HG03432 (cell line): ENCODE measurements at regions not wholly inside any gene's neighbourhood (a gene's known extent, or its start where the extent isn't known, plus 50 kb on each side); places are given as distances from the start of the nearest gene placed in this dataset.
"Not testable (repeated sequence)": the region's sequence is repeated elsewhere in the genome, so short reads cannot be mapped to it uniquely, and the experiment has no call there.

ENCODE experiments used
- ATAC-seq: cut with Tn5 transposase; IDR thresholded peaks from one replicate; pipeline ENCODE4 v1.9.1; 2021; ENCODE audit warnings: mild to moderate bottlenecking, moderate library complexity; ENCODE audit not compliant: unreplicated experiment

- no peak for ATAC-seq
These were observed 74.6 kb upstream of the NEIL3 start for GRCh38 chr4:177235026-177235425.

- no peak for ATAC-seq
These were observed 72.8 kb upstream of the NEIL3 start for GRCh38 chr4:177236886-177237285.

GRCh38 chr4:177237291-177237690 lies 72.4 kb upstream of the NEIL3 start:
- ATAC-seq: no peak

- no peak for ATAC-seq
These were observed 70.2 kb upstream of the NEIL3 start for GRCh38 chr4:177239477-177239876.

GRCh38 chr4:177239878-177240277 lies 69.8 kb upstream of the NEIL3 start:
- no peak for ATAC-seq

GRCh38 chr4:177242651-177243286 lies 66.9 kb upstream of the NEIL3 start:
- ATAC-seq: no peak

GRCh38 chr4:177246641-177247584 lies 62.8 kb upstream of the NEIL3 start:
- ATAC-seq: no peak

- ATAC-seq: peak; percentile 99
These were observed 59.5 kb upstream of the NEIL3 start for GRCh38 chr4:177250056-177250696.

- ATAC-seq: no peak
These were observed 58.4 kb upstream of the NEIL3 start for GRCh38 chr4:177251237-177251636.

- ATAC-seq: no peak
These were observed 54.3 kb upstream of the NEIL3 start for GRCh38 chr4:177255359-177255758.

- ATAC-seq: no peak
These were observed 52.7 kb upstream of the NEIL3 start for GRCh38 chr4:177256950-177257349.

- ATAC-seq: not testable (repeated sequence)
These were observed 50.2 kb upstream of the NEIL3 start for GRCh38 chr4:177259466-177259865.
